ENCODE measurements at regions not wholly inside any gene's neighbourhood (a gene's known extent, or its start where the extent isn't known, plus 50 kb on each side); places are given as distances from the start of the nearest gene placed in this dataset.
"Not testable (repeated sequence)": the region's sequence is repeated elsewhere in the genome, so short reads cannot be mapped to it uniquely, and the experiment has no call there.

GRCh38 chr16:72654535-72654934 lies 393.4 kb downstream of the ZFHX3 start:
- DNase-seq = no peak

GRCh38 chr16:72649254-72649944 lies 398.5 kb downstream of the ZFHX3 start:
- no peak for DNase-seq

- no peak for DNase-seq
Measured at GRCh38 chr16:72646615-72647014, 401.3 kb downstream of the ZFHX3 start.

GRCh38 chr16:72645538-72645937 lies 402.4 kb downstream of the ZFHX3 start:
- DNase-seq = no peak

- DNase-seq = no peak
Measured at GRCh38 chr16:72644911-72645310, 403.0 kb downstream of the ZFHX3 start.

- no peak for DNase-seq
Measured at GRCh38 chr16:72639494-72639893, 408.4 kb downstream of the ZFHX3 start.

- no peak for DNase-seq
Measured at GRCh38 chr16:72637306-72637705, 410.6 kb downstream of the ZFHX3 start.

- DNase-seq = no peak
Measured at GRCh38 chr16:72635694-72636093, 412.2 kb downstream of the ZFHX3 start.

GRCh38 chr16:72635104-72635503 lies 412.8 kb downstream of the ZFHX3 start:
- no peak for DNase-seq

- not testable (repeated sequence) for DNase-seq
Measured at GRCh38 chr16:72627182-72627896, 420.6 kb downstream of the ZFHX3 start.

GRCh38 chr16:72626623-72627022 lies 421.3 kb downstream of the ZFHX3 start:
- no peak for DNase-seq

GRCh38 chr16:72621651-72622050 lies 426.3 kb downstream of the ZFHX3 start:
- no peak for DNase-seq

GRCh38 chr16:72620853-72621252 lies 427.1 kb downstream of the ZFHX3 start:
- DNase-seq = no peak

GRCh38 chr16:72620348-72620747 lies 427.6 kb downstream of the ZFHX3 start:
- no peak for DNase-seq

GRCh38 chr16:72615856-72616255 lies 432.1 kb downstream of the ZFHX3 start:
- no peak for DNase-seq

- DNase-seq = no peak
Measured at GRCh38 chr16:72612718-72613117, 435.2 kb downstream of the ZFHX3 start.

GRCh38 chr16:72612256-72612655 lies 435.7 kb downstream of the ZFHX3 start:
- DNase-seq = no peak

- no peak for DNase-seq
Measured at GRCh38 chr16:72609933-72610332, 438.0 kb upstream of the PMFBP1 start.

GRCh38 chr16:72609066-72609465 lies 437.1 kb upstream of the PMFBP1 start:
- DNase-seq = no peak

- DNase-seq = no peak
Measured at GRCh38 chr16:72604375-72604774, 432.4 kb upstream of the PMFBP1 start.

- DNase-seq = no peak
Measured at GRCh38 chr16:72602499-72602898, 430.5 kb upstream of the PMFBP1 start.

GRCh38 chr16:72598696-72599095 lies 426.7 kb upstream of the PMFBP1 start:
- no peak for DNase-seq

GRCh38 chr16:72597938-72598337 lies 426.0 kb upstream of the PMFBP1 start:
- DNase-seq = no peak

- no peak for DNase-seq
Measured at GRCh38 chr16:72596373-72596772, 424.4 kb upstream of the PMFBP1 start.

All from stimulated activated CD4-positive, alpha-beta T cell treated with anti-CD3 and anti-CD28 coated beads, Interleukin-12 subunit alpha, Interleukin-12 subunit beta, amount 100 ng/mL, for 4 hours (primary cell).